ENCODE measurements at regions not wholly inside any gene's neighbourhood (a gene's known extent, or its start where the extent isn't known, plus 50 kb on each side); places are given as distances from the start of the nearest gene placed in this dataset.

GRCh38 chr9:1442105-1442504 is 391.9 kb downstream of the DMRT2 start:
- TF ChIP-seq EZH2 (IDR thresholded peaks at IDR 0.05) (no peak), POLR2AphosphoS5 (IDR thresholded peaks at IDR 0.05; ENCODE audit: borderline replicate concordance, low read depth, low read length) (no peak), FOXP2 (optimal IDR thresholded peaks at IDR 0.05; ENCODE audit: control extremely low read depth, extremely low read length, insufficient read depth) (no peak)
